CD1c-positive myeloid dendritic cell (primary cell): ENCODE measurements at regions not wholly inside any gene's neighbourhood (a gene's known extent, or its start where the extent isn't known, plus 50 kb on each side); places are given as distances from the start of the nearest gene placed in this dataset.

ENCODE experiments used
- DNase-seq: peaks from one replicate; pipeline ENCODE4 v3.0.0-alpha.2; 2016; ENCODE audit errors: extremely low spot score

GRCh38 chr13:111474136-111475002 lies 153.9 kb downstream of the TEX29 start:
- DNase-seq, result no peak

DNA sequence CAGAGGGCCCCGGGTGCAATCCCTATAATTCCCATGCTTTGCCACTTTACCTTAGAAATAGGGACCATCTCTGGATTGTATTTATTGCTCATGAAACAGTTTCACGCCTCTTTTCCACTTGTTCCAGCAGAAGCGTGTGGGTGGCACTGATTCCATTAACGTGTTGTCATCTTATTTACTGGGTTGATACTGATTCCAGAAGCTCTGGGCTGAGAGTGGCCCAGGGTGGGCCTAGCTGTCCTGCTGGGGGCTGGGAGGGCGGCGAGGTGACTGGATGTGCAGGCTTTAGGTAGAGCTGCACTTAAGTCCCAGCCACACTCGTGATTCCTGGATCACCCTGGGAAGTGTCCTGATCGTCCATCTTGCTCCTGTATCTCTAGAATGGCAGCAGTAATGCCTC lies 155.0 kb downstream of the TEX29 start:
- no peak for DNase-seq

GRCh38 chr13:111476197-111476596 lies 155.8 kb downstream of the TEX29 start:
- DNase-seq, result no peak

- no peak for DNase-seq
Measured at GRCh38 chr13:111479412-111479811, 159.0 kb downstream of the TEX29 start.

DNA sequence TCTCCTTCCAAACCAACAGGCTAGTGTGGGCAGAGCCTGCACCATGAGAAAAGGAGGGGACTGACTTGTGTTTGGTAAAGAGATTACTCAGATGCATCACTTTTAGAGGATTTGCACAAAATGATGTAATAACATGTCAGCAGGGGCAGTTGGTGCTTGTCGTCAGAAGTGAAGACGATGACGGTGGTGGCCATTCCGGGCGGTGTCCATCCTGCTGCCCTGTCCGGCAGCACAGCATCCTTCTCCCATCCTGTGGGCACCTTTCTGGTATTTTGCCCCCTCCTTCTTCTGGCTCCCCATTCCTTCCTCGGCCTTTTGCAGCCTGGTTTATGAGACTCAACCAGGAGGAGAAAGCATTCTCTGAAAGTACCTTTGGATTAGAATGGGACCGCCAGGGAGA lies 160.1 kb downstream of the TEX29 start:
- DNase-seq, result no peak

DNA sequence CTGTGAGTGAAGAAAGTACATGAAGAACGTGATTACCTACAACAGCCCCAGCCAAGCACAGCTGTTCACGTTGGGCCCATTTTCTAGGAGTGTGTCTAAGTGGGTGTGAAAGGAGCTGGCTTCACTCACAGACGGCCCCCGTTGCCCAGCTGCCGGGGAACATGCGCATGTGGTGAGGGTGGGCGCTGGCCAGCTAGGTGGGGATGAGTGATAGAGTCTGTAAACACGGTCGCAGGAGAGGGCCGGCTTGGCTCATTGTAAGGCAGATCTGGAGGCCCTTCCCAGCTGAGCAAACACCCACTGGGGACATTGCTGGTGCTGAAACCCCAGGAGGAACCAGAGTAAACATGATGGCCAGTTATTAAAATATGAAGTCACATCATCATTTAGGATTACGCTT lies 160.5 kb downstream of the TEX29 start:
- no peak for DNase-seq

DNA sequence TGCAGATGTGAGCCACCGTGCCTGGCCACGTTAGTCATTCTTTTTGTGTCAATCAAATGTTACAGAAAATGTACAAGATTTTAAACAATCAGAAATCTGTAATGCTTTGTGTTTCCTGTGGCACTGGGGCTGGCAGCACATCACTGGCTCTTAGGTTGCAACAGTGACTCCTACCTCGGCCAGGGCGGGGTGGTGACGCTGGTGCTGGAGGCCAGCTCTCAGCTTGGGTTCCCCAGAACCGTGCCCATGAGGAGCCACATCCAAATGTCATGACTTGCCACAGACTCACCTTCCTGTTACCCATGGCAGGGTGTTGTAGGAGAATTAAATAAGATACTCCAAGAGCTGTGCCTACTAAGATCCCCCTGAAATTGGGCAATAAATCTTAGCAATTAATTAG lies 161.7 kb downstream of the TEX29 start:
- DNase-seq, result no peak

DNA sequence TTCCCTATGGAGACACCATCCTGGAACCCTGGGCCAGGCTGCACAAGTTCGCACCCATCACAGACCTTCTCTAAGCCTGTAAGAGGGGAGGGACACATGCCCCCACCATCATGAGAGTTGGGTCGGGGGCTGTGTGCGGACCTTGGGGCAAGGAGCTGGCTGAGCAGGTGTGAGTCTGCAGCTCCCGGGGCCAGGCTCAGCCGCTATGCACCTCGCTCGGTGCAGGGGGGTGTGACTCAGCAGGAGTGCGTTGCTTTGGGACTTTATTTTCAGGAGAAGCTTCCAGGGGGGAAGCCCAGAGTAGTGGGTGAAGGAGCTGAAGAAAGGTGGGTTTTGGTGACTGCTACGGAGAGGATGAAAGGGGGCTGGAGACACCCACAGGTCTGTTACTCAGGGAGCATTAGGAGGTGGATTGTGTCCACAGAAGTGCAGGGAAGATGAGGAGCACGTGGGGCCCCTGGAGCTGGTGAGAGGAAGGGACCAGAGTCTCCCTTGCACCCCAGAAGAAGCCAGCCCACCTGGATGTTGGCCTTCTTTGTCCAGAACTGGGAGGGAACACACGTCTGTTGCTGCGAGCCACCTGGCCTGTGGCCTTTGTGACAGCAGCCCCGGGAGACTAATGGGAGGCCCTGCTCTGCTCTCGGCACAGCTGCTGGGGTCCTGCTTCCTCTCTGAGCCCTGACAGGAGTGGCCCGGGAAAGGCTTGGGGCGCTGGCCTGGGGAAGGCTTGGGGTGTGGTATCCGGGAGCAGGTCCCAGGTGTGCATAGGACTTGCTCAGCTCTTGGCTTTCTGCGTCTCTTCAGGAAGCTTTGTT lies 162.6 kb downstream of the TEX29 start:
- DNase-seq, result no peak

- no peak for DNase-seq
Measured at GRCh38 chr13:111483621-111483987, 163.2 kb downstream of the TEX29 start.

DNA sequence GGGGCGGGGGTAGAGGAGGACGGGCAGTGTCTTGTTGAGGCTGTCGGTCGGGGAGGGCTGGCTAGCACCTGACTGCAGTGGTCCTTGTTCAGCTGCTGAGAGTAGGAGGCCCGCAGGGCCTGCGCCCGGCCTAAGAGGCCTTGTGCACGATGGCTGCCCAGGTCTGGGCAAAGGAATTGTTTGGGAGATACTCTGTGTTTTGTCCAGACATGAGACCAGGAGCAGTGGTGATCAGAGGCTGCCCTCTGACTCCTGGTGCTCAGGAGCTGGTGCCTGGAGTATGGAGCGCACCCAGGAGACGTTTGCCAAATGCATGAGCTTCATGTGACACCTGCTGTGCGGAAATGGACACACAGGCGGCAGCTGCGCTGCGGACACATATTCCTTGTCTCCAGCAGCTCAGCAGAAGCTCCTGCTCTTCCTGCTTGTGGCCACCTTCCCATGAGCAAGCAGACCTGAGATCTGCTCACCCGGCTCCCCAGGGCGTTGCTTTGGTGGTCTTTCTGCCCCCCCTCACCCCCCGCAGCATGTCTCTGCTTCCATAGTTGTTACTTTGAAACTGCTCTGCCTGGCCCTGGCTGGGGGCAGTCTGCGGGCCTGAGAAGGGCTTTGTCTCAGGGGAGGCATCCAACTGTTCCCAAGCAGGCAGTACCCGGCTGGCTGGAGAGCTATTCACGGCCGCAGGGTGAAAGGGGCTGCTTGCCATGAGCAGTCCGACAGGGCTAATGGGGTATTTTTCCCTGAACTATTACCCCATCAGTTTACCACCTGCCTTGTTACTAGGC lies 163.9 kb downstream of the TEX29 start:
- no peak for DNase-seq

GRCh38 chr13:111484959-111485358 lies 164.5 kb downstream of the TEX29 start:
- no peak for DNase-seq

GRCh38 chr13:111485491-111486250 lies 165.2 kb downstream of the TEX29 start:
- DNase-seq, result no peak

DNA sequence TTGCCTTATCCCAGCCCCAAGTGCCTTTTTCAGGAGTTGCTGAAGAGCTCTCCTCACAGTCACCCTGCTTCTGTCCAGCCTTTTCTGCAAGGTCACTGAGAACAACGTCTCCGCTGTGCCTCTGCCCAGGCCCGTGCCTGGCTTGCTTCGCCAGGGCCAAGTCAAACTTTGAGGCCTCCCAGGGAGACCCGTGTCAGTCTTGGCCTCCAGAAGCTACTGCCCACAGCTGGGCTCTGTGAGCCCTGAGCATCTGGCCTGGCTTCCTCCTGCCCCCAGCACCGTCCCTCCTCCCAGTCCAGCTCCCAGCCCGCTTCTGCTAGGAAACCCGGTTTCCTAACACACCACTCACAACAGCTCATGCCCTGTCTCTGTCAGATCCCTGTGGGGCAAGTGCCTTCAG lies 165.9 kb downstream of the TEX29 start:
- DNase-seq, result no peak

DNA sequence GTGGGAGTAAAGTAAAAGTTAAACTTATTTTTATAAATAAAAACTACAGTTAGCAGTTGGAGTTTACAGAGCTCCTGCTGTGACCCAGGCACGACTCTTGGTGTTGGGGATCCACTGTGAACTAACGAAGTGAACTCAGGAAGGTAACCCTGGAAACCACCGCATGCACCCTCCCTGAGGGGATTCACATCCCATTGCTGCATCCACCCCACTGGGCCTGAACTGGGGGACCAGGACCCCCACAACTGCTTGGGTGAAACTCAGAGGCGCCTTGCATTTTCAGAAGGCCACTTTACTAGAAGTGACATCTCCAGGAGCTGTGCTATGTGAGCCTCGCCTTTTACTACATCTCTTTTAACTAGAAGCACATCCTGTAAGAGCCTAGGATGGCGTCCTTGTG lies 166.4 kb downstream of the TEX29 start:
- no peak for DNase-seq

- DNase-seq, result no peak
Measured at GRCh38 chr13:111488486-111489132, 168.2 kb downstream of the TEX29 start.

GRCh38 chr13:111489301-111489700 lies 168.9 kb downstream of the TEX29 start:
- no peak for DNase-seq

GRCh38 chr13:111490611-111491010 lies 170.2 kb downstream of the TEX29 start:
- DNase-seq, result no peak

DNA sequence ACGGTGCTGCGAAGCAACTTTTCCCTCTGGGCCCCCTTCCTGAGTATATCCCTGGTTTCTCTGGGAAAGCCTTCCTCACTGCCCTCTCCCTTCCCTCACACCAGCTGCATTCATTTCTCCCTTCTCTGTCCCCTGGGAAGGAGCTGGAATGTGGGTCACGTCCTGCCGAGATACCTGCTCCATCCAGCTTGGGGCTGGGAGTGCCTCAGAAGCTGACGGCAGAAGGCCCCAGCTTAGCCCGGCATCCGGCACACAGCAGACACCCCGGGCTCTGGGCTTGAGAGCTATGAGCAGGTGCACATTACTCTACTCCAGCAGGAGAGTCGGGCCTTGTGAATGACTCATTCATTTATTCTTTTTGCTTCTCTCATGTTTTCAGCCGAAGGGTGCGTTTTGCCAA lies 170.6 kb downstream of the TEX29 start:
- DNase-seq, result no peak

DNA sequence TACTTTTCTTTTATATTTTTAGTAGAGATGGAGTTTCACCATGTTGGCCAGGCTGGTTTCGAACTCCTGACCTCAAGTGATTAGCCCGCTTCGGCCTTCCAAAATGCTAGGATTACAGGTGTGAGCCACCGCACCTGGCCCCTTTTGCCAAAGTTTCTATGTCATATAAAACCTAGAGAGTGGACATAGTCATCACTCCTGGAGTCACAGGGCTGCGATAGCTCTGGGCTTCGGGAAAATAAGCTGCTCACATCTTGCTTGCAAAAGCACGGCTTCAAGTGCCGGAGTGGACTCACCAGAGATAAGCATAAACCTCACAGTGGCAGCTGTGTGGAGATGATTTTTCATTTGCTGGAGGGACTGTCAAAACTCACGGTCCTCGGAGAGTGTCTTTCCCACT lies 171.2 kb downstream of the TEX29 start:
- no peak for DNase-seq

GRCh38 chr13:111492341-111492950 lies 172.0 kb downstream of the TEX29 start:
- DNase-seq, result no peak

DNA sequence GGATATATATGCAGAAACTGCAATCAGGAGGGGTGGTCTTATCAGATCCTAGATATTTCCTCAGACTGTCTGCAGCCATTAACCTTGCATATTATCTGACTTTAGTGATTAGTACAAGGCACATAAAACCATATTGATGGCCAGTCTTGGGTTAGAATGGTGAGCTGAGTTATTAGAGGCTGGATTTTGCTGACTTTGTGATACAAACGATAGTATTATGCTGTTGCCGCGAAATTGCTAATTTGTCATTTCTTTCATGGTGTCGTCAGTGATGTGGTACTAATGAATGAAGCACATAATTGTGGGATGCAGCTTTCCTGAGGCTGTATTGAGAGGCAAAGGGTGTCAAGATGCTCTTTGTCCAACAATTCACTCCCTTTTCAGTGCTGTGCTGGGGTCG lies 172.5 kb downstream of the TEX29 start:
- DNase-seq, result no peak
